ENCODE measurements at regions not wholly inside any gene's neighbourhood (a gene's known extent, or its start where the extent isn't known, plus 50 kb on each side); places are given as distances from the start of the nearest gene placed in this dataset.

DNA sequence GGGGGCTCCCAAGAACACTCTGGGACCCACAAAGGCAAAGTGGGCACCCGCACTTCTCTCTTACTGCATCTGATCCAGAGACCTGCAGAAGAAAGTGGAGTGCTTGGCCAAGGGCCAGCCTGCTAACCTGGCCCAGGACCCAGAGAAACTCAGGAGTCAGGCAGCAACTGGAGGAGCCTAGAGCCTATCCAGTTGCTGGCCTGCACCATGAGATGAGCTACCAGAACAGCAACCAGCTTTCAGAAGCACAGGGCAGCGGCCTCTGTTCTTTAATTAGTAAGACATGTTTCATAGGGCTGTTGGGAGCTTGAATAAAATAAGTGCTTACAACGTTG lies 298.3 kb downstream of the GADD45G start:
- intact Hi-C loops (cut with micrococcal nuclease) = loop anchor here (10.0 kb wide), 1 partner anchor 1108 kb away; no protein-coding TSS in a partner anchor
- H3K4me1 ChIP-seq (ENCODE audit: control insufficient read depth in 1 of 2, insufficient read depth in 2 of 2, low read length in 2 of 2) = no peaks in the 10 kb centered on the region
- no peak for TF ChIP-seq POLR2AphosphoS5 (IDR thresholded peaks at IDR 0.05; ENCODE audit: low read depth, low read length)
- no peak for TF ChIP-seq TCF7L2 (IDR thresholded peaks at IDR 0.05; ENCODE audit: borderline replicate concordance, extremely low read depth, insufficient read depth, insufficient read length)
- TF ChIP-seq, protein P1, sequence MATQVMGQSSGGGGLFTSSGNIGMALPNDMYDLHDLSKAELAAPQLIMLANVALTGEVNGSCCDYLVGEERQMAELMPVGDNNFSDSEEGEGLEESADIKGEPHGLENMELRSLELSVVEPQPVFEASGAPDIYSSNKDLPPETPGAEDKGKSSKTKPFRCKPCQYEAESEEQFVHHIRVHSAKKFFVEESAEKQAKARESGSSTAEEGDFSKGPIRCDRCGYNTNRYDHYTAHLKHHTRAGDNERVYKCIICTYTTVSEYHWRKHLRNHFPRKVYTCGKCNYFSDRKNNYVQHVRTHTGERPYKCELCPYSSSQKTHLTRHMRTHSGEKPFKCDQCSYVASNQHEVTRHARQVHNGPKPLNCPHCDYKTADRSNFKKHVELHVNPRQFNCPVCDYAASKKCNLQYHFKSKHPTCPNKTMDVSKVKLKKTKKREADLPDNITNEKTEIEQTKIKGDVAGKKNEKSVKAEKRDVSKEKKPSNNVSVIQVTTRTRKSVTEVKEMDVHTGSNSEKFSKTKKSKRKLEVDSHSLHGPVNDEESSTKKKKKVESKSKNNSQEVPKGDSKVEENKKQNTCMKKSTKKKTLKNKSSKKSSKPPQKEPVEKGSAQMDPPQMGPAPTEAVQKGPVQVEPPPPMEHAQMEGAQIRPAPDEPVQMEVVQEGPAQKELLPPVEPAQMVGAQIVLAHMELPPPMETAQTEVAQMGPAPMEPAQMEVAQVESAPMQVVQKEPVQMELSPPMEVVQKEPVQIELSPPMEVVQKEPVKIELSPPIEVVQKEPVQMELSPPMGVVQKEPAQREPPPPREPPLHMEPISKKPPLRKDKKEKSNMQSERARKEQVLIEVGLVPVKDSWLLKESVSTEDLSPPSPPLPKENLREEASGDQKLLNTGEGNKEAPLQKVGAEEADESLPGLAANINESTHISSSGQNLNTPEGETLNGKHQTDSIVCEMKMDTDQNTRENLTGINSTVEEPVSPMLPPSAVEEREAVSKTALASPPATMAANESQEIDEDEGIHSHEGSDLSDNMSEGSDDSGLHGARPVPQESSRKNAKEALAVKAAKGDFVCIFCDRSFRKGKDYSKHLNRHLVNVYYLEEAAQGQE (IDR thresholded peaks at IDR 0.05; ENCODE audit: low read depth) = no peak
- TF ChIP-seq ELF1 (IDR thresholded peaks at IDR 0.05; ENCODE audit: borderline replicate concordance, low read depth) = no peak
- TF ChIP-seq EZH2phosphoT487 (IDR thresholded peaks at IDR 0.05; ENCODE audit: borderline replicate concordance) = no peak
- no peak for TF ChIP-seq SP1 (IDR thresholded peaks at IDR 0.05; ENCODE audit: low read depth)
- no peak for TF ChIP-seq POLR2A (IDR thresholded peaks at IDR 0.05; ENCODE audit: borderline replicate concordance, extremely low read depth, insufficient read depth, insufficient read length)
- TF ChIP-seq, protein P2, sequence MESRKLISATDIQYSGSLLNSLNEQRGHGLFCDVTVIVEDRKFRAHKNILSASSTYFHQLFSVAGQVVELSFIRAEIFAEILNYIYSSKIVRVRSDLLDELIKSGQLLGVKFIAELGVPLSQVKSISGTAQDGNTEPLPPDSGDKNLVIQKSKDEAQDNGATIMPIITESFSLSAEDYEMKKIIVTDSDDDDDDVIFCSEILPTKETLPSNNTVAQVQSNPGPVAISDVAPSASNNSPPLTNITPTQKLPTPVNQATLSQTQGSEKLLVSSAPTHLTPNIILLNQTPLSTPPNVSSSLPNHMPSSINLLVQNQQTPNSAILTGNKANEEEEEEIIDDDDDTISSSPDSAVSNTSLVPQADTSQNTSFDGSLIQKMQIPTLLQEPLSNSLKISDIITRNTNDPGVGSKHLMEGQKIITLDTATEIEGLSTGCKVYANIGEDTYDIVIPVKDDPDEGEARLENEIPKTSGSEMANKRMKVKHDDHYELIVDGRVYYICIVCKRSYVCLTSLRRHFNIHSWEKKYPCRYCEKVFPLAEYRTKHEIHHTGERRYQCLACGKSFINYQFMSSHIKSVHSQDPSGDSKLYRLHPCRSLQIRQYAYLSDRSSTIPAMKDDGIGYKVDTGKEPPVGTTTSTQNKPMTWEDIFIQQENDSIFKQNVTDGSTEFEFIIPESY (IDR thresholded peaks at IDR 0.05; ENCODE audit: extremely low read depth, insufficient replicate concordance, low read length) = no peak
- TF ChIP-seq ZNF274 (IDR thresholded peaks at IDR 0.05; ENCODE audit: low read depth, low read length) = no peak
- no peak for TF ChIP-seq RAD21 (IDR thresholded peaks at IDR 0.05; ENCODE audit: low read depth)
- no peak for TF ChIP-seq CEBPB (IDR thresholded peaks at IDR 0.05; ENCODE audit: low read depth)
- TF ChIP-seq ZFX (IDR thresholded peaks at IDR 0.05) = no peak
- no peaks in the 10 kb centered on the region for H3K9me3 ChIP-seq (ENCODE audit: control insufficient read depth in 1 of 2, insufficient read depth in 1 of 2, low read depth in 1 of 2, low read length in 2 of 2)
- ChIA-PET CTCF (no interaction called here), POLR2A (no interaction called here), RAD21 (ENCODE audit: low non-redundant PET in 1 of 2, low total read pairs in 2 of 2, uncharacterized antibody in 2 of 2, unreplicated experiment in 2 of 2) (no interaction called here)
- H3K27me3 ChIP-seq (ENCODE audit: insufficient read depth, low read length) = peaks cover 36% of the 10 kb centered on the region
- no peak overlapping the region for H2AFZ ChIP-seq (ENCODE audit: low read depth, low read length, poor library complexity, severe bottlenecking)
- no peaks in the 10 kb centered on the region for H3K36me3 ChIP-seq (ENCODE audit: control insufficient read depth in 1 of 2, insufficient read depth in 2 of 2, low read length in 2 of 2)
- H3K4me2 ChIP-seq (ENCODE audit: low read length) = no peak overlapping the region
- no peak overlapping the region for H3K4me3 ChIP-seq (replicated peaks in 1 of 2; ENCODE audit: low read depth in 1 of 2, low read length in 2 of 2)
- ATAC-seq (no peak), DNase-seq (ENCODE audit: low read depth, low spot score) (no peak)
- H3K27ac ChIP-seq (ENCODE audit: low read depth, low read length) = no peak overlapping the region
- H3K9ac ChIP-seq (ENCODE audit: low read length) = no peak overlapping the region
- H3K79me2 ChIP-seq (ENCODE audit: insufficient read depth, low read length) = no peaks in the 10 kb centered on the region
- BruUV-seq (replicated peaks) = no TSS peak
- no peaks in the 10 kb centered on the region for H3K9me2 ChIP-seq (ENCODE audit: insufficient read depth)
- no peaks in the 10 kb centered on the region for H4K20me1 ChIP-seq (ENCODE audit: insufficient read depth)
